Adrenal gland (tissue), 5 donors: ENCODE measurements at regions not wholly inside any gene's neighbourhood (a gene's known extent, or its start where the extent isn't known, plus 50 kb on each side); places are given as distances from the start of the nearest gene placed in this dataset.

Experiments used
- POLR2A ChIP-seq, 2 donors: fragments of 450-650 bp; IDR thresholded peaks; one replicate each; pipeline ENCODE4 v1.6.1; 2017; ENCODE audit warnings: antibody characterized with exemption in 2 of 2, mild to moderate bottlenecking in 2 of 2, moderate library complexity in 1 of 2
- TF ChIP-seq, protein P1 (sequence below), 6 experiments: fragments of 450-650 bp in 4 of 6; fragments of 200-600 bp in 2 of 6; sonication (generic) in 1 of 6; IDR thresholded peaks; 1 replicate in 5 of 6; 2 replicates in 1 of 6; pipeline versions ENCODE4 v1.5.1 to v1.8.0; 2016 to 2021; ENCODE audit warnings: antibody characterized with exemption in 6 of 6, mild to moderate bottlenecking in 2 of 6, moderate library complexity in 1 of 6
- donor health status: DM: no; HTN: no; CAD: no.

DNA sequence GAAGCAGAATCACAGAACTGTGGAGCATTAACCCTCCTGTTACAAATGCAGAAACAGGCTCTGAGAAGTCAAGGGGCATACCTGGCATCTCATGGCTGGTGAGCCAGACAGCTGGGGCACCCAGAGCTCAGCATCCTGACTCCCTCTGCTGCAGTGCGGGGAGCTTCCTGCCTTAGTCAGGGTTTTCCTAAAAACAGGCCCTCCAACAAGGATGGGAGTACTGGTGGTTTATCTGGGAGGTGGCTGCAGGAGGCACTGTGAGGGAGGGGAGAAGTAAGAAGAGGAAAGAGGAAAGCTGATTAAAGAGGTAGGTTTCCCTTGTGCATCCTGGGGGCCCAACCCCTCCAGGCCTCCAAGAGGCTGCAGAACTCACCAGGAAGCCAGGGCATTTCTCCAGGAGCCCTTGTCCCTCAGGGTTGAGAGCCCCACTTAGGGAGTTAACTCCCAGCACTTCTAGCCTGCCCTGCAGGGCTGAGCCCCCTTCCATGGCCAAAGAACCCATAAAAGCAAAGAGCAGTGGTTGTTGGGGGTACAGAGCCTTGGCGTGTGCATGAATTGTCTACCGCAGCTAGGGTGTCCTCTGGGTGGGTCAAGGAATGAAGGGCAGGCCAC is 261.5 kb upstream of the RPL38 start:
- TF ChIP-seq POLR2A (IDR thresholded peaks at IDR 0.05), result no peak
- TF ChIP-seq, protein P1, sequence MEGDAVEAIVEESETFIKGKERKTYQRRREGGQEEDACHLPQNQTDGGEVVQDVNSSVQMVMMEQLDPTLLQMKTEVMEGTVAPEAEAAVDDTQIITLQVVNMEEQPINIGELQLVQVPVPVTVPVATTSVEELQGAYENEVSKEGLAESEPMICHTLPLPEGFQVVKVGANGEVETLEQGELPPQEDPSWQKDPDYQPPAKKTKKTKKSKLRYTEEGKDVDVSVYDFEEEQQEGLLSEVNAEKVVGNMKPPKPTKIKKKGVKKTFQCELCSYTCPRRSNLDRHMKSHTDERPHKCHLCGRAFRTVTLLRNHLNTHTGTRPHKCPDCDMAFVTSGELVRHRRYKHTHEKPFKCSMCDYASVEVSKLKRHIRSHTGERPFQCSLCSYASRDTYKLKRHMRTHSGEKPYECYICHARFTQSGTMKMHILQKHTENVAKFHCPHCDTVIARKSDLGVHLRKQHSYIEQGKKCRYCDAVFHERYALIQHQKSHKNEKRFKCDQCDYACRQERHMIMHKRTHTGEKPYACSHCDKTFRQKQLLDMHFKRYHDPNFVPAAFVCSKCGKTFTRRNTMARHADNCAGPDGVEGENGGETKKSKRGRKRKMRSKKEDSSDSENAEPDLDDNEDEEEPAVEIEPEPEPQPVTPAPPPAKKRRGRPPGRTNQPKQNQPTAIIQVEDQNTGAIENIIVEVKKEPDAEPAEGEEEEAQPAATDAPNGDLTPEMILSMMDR (IDR thresholded peaks at IDR 0.05), result no peak
